HG03103 (cell line): ENCODE measurements at regions not wholly inside any gene's neighbourhood (a gene's known extent, or its start where the extent isn't known, plus 50 kb on each side); places are given as distances from the start of the nearest gene placed in this dataset.
"Not testable (repeated sequence)": the region's sequence is repeated elsewhere in the genome, so short reads cannot be mapped to it uniquely, and the experiment has no call there.

ENCODE experiments used
- ATAC-seq: cut with Tn5 transposase; IDR thresholded peaks from one replicate; pipeline ENCODE4 v1.9.1; 2021; ENCODE audit warnings: low read depth; ENCODE audit not compliant: unreplicated experiment

DNA sequence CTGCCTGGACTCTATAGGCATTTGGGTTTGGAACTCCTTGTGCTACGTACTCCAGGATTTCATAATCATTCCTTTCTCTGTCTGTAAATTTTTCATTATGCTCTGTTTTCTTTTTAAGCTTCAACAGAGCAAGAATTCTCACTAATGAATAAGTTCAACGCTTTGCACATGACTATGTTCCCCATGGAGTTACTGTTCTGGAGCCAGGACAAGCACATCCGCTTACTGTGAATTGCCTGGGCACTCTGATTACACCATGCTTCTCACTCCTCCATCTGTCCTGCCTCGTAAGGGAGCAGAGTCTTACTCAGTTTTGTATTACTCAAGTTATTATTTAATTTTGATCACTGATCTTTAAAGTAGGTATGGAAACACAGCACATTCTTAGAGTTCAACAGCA lies 472.7 kb downstream of the RAP2B start:
- no peak for ATAC-seq

DNA sequence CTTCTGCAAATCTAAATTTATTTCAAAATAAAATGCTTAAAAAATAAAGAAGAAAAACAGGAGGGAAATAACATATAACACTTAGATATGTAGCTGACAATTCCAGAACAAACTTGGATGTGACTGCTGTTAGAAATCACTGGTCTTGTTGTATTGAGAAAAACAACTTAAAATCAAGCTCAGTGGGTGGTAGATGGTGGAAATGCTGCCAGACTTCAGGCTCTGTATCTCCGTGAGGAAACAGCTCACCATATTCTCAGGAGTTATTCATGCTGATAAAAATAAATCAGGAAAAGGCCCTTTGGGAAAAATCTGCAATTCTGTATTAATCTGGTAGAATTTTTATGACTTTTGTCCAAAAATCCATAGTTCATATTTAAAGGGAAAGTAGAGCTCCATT lies 477.6 kb downstream of the RAP2B start:
- ATAC-seq, result no peak

- ATAC-seq, result no peak
Observed at GRCh38 chr3:153640689-153641665, 479.0 kb downstream of the RAP2B start.

- ATAC-seq, result not testable (repeated sequence)
Observed at GRCh38 chr3:153642576-153642975, 478.6 kb upstream of the ARHGEF26 start.

DNA sequence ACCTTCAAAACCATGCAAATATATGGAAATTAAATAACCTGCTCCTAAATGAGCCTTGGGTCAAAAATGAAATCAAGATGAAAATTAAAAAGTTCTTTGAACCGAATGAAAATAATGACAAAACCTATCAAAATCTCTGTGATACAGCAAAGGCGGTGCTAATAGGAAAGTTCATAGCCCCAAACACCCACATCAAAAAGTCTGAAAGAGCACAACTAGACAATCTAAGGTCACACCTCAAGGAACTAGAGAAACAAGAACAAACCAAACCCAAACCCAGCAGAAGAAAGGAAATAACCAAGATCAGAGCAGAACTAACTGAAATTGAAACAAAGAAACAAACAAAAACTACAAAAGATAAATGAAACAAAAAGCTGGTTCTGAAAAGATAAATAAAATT lies 477.7 kb upstream of the ARHGEF26 start:
- not testable (repeated sequence) for ATAC-seq

DNA sequence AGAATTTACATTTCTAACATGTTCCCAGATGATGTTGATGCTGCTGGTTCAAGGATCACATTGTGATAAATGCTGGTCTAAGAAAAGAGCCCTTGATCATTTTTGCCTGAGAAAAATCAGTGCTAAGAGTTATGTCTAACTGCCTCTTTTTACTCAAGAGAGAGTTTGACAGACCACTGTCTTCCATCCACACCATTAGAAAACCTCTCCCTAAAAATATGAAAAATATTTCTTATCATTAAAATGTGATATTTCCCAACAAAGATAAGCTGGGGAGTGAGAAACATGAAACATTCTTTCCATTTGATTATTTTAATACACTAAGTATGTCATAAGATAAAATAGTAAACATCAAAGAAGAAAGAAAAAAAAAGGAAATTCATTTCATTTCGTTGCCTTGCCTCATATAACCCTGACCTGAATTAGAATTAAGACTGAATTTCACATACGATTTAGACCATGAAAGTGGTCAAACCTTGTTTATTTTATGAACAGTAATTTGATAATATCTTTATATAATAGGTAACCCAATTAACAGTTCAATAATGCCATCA lies 471.8 kb upstream of the ARHGEF26 start:
- no peak for ATAC-seq

GRCh38 chr3:153652076-153652475 lies 469.1 kb upstream of the ARHGEF26 start:
- ATAC-seq, result no peak

DNA sequence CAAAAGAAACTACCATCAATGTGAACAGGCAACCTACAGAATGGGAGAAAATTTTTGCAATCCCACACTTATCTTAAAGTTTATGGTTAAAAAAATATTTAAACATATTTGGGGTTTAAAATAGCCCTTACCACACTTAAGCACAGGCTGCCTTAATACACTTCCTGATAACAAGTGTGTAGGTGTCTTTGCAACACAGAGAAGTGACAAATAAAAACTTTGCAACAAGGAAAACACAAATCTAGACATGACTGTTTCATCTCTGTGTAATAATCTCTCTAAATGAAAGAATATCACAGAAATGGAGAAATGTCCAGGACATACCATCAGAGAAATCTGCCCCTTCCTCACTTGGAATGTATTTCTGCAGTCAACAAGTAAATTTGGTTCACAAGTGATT lies 464.1 kb upstream of the ARHGEF26 start:
- no peak for ATAC-seq

GRCh38 chr3:153657461-153657860 lies 463.7 kb upstream of the ARHGEF26 start:
- ATAC-seq, result no peak

GRCh38 chr3:153658136-153658535 lies 463.1 kb upstream of the ARHGEF26 start:
- ATAC-seq, result no peak

DNA sequence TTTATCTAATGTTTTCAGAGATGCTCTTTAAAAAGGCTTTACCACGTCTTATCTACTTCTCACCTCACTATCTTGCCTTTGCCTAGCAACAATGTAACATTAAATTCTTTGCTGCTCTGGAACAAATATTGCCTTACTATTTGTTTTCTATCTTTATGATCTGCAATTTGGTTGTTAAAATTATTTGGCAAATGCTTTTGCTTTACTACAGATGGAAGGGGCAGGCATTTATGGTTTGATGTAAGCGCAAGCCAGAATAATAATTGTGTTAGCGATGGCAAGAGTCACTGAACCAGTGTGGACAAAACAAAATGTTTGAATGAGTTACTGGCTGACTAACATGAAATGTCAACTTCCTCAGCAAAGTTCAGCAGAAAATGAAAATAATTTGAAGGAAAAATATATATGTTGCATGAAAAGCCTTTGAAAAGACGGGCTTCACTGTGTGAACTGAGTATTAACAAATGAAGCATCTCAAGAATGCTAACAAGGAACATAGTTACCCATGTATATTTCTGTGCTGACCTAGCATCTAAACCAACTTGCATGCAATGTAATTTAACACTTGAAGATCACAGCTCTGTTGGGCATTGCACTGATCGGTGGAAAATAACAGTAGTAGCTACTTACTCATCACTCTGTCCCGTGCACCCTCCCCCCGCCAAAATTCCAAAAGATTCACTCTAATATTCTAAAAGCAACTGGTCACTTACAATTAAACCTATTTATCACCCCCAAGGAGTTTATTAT lies 454.0 kb upstream of the ARHGEF26 start:
- ATAC-seq, result no peak

DNA sequence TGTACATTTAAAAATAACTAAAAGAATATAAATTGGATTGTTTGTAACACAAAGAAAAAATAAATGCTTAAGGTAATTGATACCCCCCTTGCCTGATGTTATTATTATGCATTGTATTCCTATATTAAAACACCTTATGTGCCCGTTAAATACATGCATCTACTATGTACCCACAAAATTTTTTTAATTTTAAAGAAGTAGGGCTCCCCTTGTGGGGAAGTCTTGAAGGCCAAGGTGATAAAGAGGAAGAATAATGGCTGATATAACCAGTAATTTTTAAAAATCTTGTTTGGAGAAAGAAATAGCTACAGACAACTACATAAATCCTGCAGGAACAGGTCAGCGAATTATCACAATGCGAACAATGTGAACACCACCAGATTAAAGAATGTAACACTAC lies 451.7 kb upstream of the ARHGEF26 start:
- ATAC-seq, result no peak

DNA sequence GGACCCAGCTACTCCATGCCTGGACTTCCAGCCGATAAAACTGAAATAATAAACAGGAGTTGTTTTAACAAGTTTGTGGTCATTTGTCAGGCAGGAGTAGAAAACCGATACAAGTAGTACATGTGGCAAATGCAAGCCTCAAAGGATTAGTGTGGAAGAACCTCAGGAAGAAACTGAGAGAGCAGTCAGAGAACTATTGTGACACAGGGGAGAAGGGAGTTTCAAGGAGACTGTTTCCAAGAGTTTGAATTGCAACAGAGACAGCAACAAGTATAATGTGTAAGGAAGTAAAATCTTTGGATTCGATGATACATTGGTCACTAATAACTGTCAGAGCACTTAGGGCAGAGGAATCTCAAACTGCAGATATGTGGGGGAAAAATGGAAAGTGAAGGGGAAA lies 450.6 kb upstream of the ARHGEF26 start:
- no peak for ATAC-seq

- no peak for ATAC-seq
Observed at GRCh38 chr3:153673853-153674252, 447.3 kb upstream of the ARHGEF26 start.

- no peak for ATAC-seq
Observed at GRCh38 chr3:153679714-153680113, 441.5 kb upstream of the ARHGEF26 start.

DNA sequence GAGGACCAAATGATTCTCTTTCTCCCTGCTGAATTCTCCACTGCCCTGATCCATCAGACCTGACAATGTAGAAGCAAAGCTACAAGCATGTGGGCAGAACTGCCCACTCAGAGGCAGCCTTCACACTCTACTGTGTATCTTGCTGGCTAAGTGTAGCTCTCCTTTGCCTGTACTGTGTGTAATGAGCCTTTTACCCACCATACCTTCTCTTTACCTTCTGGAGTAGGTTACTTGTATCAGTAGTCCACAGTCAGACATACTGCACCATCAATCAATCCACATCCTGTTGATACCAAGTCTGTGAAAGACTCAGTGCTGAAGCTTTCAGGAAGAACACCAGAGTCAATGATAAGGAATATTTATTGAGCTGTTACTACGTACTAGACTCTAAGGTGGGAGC lies 440.7 kb upstream of the ARHGEF26 start:
- no peak for ATAC-seq

DNA sequence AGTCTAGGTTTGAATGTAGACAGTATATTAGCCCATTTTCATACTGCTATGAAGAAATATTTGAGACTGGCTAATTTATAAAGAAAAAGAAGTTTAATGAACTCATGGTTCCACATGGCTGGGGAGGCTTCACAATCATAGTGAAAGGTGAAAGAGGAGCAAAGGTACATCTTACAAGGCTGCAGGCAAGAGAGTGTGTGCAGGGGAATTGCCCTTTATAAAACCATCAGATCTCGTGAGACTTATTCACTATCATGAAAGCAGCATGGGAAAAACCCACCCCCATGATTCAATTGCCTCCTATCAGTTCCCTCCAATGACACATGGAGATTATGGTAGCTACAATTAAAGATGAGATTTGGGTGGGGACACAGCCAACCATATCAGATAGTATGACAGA lies 440.1 kb upstream of the ARHGEF26 start:
- no peak for ATAC-seq

DNA sequence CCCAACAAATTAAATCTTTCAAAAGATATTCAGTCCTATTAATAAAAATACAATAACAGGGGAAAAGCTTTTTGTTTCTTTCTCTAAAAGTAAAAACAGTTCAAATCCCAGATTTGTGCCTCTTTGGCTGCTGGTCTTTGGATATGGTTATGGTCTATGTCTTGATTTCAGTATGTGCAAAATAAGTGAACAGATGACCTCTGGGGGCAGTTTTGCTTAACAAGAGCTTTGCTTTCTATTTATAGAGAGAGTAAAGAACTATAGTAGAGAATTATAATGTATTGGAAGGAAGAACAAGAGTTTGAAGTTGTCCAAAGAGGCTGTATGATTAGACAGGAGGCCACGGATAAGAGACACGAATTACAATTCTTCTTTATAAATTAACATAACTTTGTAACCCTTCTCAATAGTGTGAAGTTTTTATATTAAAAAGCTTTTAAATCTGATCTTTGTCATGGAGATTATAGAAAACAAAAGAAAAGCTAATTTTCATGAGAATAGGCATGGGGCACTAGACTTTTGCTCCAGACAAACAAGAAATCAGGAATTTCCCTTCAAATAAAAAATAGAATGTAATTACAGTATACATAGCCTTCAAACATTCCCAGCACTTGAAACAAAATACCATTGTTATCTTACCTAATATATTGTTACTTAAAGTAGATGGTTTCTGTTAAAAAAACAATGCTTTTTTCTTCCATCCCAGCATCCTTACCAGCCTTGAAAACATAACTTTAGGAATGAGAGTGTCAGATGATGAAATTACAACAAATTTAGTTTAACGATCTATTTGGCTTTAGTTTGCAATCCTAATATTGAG lies 432.7 kb upstream of the ARHGEF26 start:
- no peak for ATAC-seq

GRCh38 chr3:153693207-153693606 lies 428.0 kb upstream of the ARHGEF26 start:
- ATAC-seq, result no peak

DNA sequence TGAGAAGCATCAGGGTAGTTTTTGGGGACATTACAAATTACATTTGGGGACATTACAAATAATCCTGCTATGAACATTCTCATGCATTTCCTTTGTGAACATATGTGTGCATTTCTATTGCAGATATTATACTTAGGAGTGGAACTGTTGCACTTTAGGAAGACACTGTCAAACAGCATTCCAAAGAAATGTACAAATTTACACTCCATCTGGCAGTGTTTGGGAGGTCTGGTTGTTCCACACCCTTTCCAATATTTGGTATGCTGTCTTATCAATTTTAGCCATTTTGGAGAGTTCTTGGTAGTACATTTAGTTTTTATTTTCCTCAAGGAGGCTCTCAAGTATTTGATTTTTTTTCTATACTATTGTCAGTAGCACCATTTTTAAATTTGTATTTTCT lies 419.1 kb upstream of the ARHGEF26 start:
- ATAC-seq, result no peak

- ATAC-seq, result no peak
Observed at GRCh38 chr3:153704115-153704514, 417.1 kb upstream of the ARHGEF26 start.
